ENCODE measurements at regions not wholly inside any gene's neighbourhood (a gene's known extent, or its start where the extent isn't known, plus 50 kb on each side); places are given as distances from the start of the nearest gene placed in this dataset.

- 69 to 79% methylated on average over 7 to 11 of the region's 12 CpGs for WGBS, 2 donors
- H3K4me3 ChIP-seq (ENCODE audit: low read depth, poor library complexity, severe bottlenecking): no peak overlapping the region
- intact Hi-C loops (cut with DNase I; ENCODE audit: low total_unique reads): no loop called here
- no peak for TF ChIP-seq CTCF (IDR thresholded peaks at IDR 0.05)
- TF ChIP-seq POLR2A (IDR thresholded peaks at IDR 0.05): no peak
- no peak for DNase-seq (ENCODE audit: low spot score in 2 of 2)
Observed at GRCh38 chr5:2806176-2806575, 54.7 kb upstream of the IRX2 start.

- intact Hi-C loops (cut with DNase I; ENCODE audit: low total_unique reads): no loop called here
- DNase-seq (ENCODE audit: low spot score in 2 of 2): no peak
- H3K4me3 ChIP-seq (ENCODE audit: low read depth, poor library complexity, severe bottlenecking): no peak overlapping the region
- 79 to 83% methylated on average over 5 of the region's 5 CpGs for WGBS, 2 donors
- no peak for TF ChIP-seq CTCF (IDR thresholded peaks at IDR 0.05)
- no peak for TF ChIP-seq POLR2A (IDR thresholded peaks at IDR 0.05)
Observed at GRCh38 chr5:2805080-2805479, 53.6 kb upstream of the IRX2 start.

- no peak for DNase-seq (ENCODE audit: low spot score in 2 of 2)
- no peak overlapping the region for H3K4me3 ChIP-seq (ENCODE audit: low read depth, poor library complexity, severe bottlenecking)
- TF ChIP-seq POLR2A (IDR thresholded peaks at IDR 0.05) (no peak), CTCF (IDR thresholded peaks at IDR 0.05) (no peak)
- 71 to 76% methylated on average over 2 of the region's 2 CpGs for WGBS, 2 donors
- intact Hi-C loops (cut with DNase I; ENCODE audit: low total_unique reads): no loop called here
Observed at GRCh38 chr5:2803751-2804150, 52.3 kb upstream of the IRX2 start.

- no peak overlapping the region for H3K4me3 ChIP-seq (ENCODE audit: low read depth, poor library complexity, severe bottlenecking)
- intact Hi-C loops (cut with DNase I; ENCODE audit: low total_unique reads): no loop called here
- no peak for TF ChIP-seq POLR2A (IDR thresholded peaks at IDR 0.05)
- no peak for TF ChIP-seq CTCF (IDR thresholded peaks at IDR 0.05)
- DNase-seq (ENCODE audit: low spot score in 2 of 2): no peak
- WGBS, 2 donors: 88 to 90% methylated on average over 10 of the region's 10 CpGs
Observed at GRCh38 chr5:2802693-2803365, 51.4 kb upstream of the IRX2 start.

GRCh38 chr5:2801577-2802525, 50.4 kb upstream of the IRX2 start:
- intact Hi-C loops (cut with DNase I; ENCODE audit: low total_unique reads): no loop called here
- no peak for DNase-seq (ENCODE audit: low spot score in 2 of 2)
- TF ChIP-seq CTCF (IDR thresholded peaks at IDR 0.05) (no peak), POLR2A (IDR thresholded peaks at IDR 0.05) (no peak)
- WGBS, 2 donors: 40 to 43% methylated on average over 18 of the region's 18 CpGs
- H3K4me3 ChIP-seq (ENCODE audit: low read depth, poor library complexity, severe bottlenecking): no peak overlapping the region

Measured in lower leg skin (tissue), 4 donors.